Liver (tissue), 8 donors: ENCODE measurements at regions not wholly inside any gene's neighbourhood (a gene's known extent, or its start where the extent isn't known, plus 50 kb on each side); places are given as distances from the start of the nearest gene placed in this dataset.

ENCODE experiments used
- DNase-seq: peaks from one replicate; pipeline ENCODE4 v3.0.0-alpha.2; 2017; ENCODE audit warnings: low spot score
- H3K27ac ChIP-seq, 2 donors: one replicate each; pipeline ENCODE4 v1.7.0; 2013; ENCODE audit warnings: inconsistent platforms in 2 of 2, low read length in 2 of 2, control low read depth in 1 of 2, low read depth in 1 of 2, mild to moderate bottlenecking in 1 of 2
- H3K27me3 ChIP-seq, 4 donors: one replicate each; pipeline versions ENCODE4 v1.6.1 to v1.7.0; 2013; ENCODE audit warnings: low read length in 3 of 4, inconsistent platforms in 1 of 4, mild to moderate bottlenecking in 1 of 4, moderate library complexity in 1 of 4; ENCODE audit not compliant: control insufficient read depth in 4 of 4, insufficient read depth in 4 of 4
- H3K36me3 ChIP-seq, 4 donors: one replicate each; pipeline versions ENCODE4 v1.6.1 to v1.7.0; 2013; ENCODE audit warnings: low read length in 3 of 4, mild to moderate bottlenecking in 3 of 4, low read depth in 1 of 4, moderate library complexity in 1 of 4; ENCODE audit not compliant: control insufficient read depth in 4 of 4, insufficient read depth in 3 of 4
- H3K4me1 ChIP-seq, 4 donors: one replicate each; pipeline versions ENCODE4 v1.6.1 to v1.7.0; 2013; ENCODE audit warnings: low read length in 3 of 4, mild to moderate bottlenecking in 3 of 4, moderate library complexity in 1 of 4; ENCODE audit not compliant: control insufficient read depth in 4 of 4, insufficient read depth in 4 of 4
- H3K4me3 ChIP-seq, 3 donors: one replicate each; pipeline versions ENCODE4 v1.6.1 to v1.7.0; 2013; ENCODE audit warnings: low read length in 3 of 3, control low read depth in 1 of 3, low read depth in 1 of 3, mild to moderate bottlenecking in 1 of 3
- H3K9ac ChIP-seq, 2 donors: one replicate each; pipeline ENCODE4 v1.7.0; 2013; ENCODE audit warnings: low read length in 2 of 2, mild to moderate bottlenecking in 2 of 2, moderate library complexity in 2 of 2, control low read depth in 1 of 2, low read depth in 1 of 2
- H3K9me3 ChIP-seq, 4 donors: one replicate each; pipeline versions ENCODE4 v1.6.1 to v1.7.0; 2013; ENCODE audit warnings: low read length in 3 of 4; ENCODE audit not compliant: control insufficient read depth in 4 of 4
- EGR1 ChIP-seq, 2 donors: IDR thresholded peaks; 2 replicates each; pipeline ENCODE4 v1.6.1; 2016 to 2018; ENCODE audit warnings: antibody characterized with exemption in 2 of 2, low read depth in 2 of 2
- FOXA1 ChIP-seq: IDR thresholded peaks from 2 replicates; pipeline ENCODE4 v1.6.1; 2016; ENCODE audit warnings: antibody characterized with exemption
- FOXA2 ChIP-seq: IDR thresholded peaks from 2 replicates; pipeline ENCODE4 v1.6.1; 2016; ENCODE audit warnings: antibody characterized with exemption
- GABPA ChIP-seq, 2 donors: IDR thresholded peaks in 1 of 2; conservative IDR thresholded peaks in 1 of 2; 2 replicates each; pipeline ENCODE4 v1.6.1; 2016; ENCODE audit warnings: antibody characterized with exemption in 2 of 2, mild to moderate bottlenecking in 1 of 2, moderate library complexity in 1 of 2
- HNF4A ChIP-seq, 2 donors: conservative IDR thresholded peaks; 2 replicates each; pipeline ENCODE4 v1.6.1; 2016; ENCODE audit warnings: antibody characterized with exemption in 2 of 2, mild to moderate bottlenecking in 2 of 2
- HNF4G ChIP-seq: IDR thresholded peaks from 2 replicates; pipeline ENCODE4 v1.6.1; 2016; ENCODE audit warnings: antibody characterized with exemption
- JUND ChIP-seq, 2 donors: IDR thresholded peaks; 2 replicates each; pipeline ENCODE4 v1.6.1; 2016; ENCODE audit warnings: antibody characterized with exemption in 2 of 2
- NR2F2 ChIP-seq: IDR thresholded peaks from 2 replicates; pipeline ENCODE4 v1.6.1; 2016; ENCODE audit warnings: antibody characterized with exemption
- RAD21 ChIP-seq, 2 donors: IDR thresholded peaks; 2 replicates each; pipeline ENCODE4 v1.6.1; 2016; ENCODE audit warnings: antibody characterized with exemption in 2 of 2, mild to moderate bottlenecking in 2 of 2
- RXRA ChIP-seq, 2 donors: IDR thresholded peaks; 2 replicates each; pipeline ENCODE4 v1.6.1; 2017 to 2018; ENCODE audit warnings: antibody characterized with exemption in 2 of 2, mild to moderate bottlenecking in 1 of 2
- TAF1 ChIP-seq: conservative IDR thresholded peaks from 2 replicates; pipeline ENCODE4 v1.6.1; 2016; ENCODE audit warnings: antibody characterized with exemption, mild to moderate bottlenecking
- YY1 ChIP-seq: IDR thresholded peaks from 2 replicates; pipeline ENCODE4 v1.6.1; 2016; ENCODE audit warnings: antibody characterized with exemption, mild to moderate bottlenecking
- WGBS: extraction: QIAGEN DNeasy Blood & Tissue Kit; methylation state at CpG from one replicate; pipeline ENCODE4 v1.1.7; 2013; 5-methylcytosine and 5-hydroxymethylcytosine counted together
- TF ChIP-seq, protein P1 (sequence below): IDR thresholded peaks from 2 replicates; pipeline ENCODE4 v1.6.1; 2016; ENCODE audit warnings: antibody characterized with exemption, mild to moderate bottlenecking
- TF ChIP-seq, protein P2 (sequence below): fragments of 150-350 bp; IDR thresholded peaks from 2 replicates; pipeline ENCODE4 v1.5.1; 2017; ENCODE audit warnings: improper control_type of control experiment, low read depth, low read length; ENCODE audit not compliant: missing input control
- TF ChIP-seq, protein P3 (sequence below): IDR thresholded peaks from 2 replicates; pipeline ENCODE4 v1.6.1; 2016; ENCODE audit warnings: antibody characterized with exemption
- donor health status: healthy.
- donor health status: healthy.
- donor health status: healthy.
- donor health status: healthy.
- donor health status: healthy.

GRCh38 chr17:56030009-56030624 is 123.2 kb upstream of the ANKFN1 start (continued):
- TF ChIP-seq, protein P1, sequence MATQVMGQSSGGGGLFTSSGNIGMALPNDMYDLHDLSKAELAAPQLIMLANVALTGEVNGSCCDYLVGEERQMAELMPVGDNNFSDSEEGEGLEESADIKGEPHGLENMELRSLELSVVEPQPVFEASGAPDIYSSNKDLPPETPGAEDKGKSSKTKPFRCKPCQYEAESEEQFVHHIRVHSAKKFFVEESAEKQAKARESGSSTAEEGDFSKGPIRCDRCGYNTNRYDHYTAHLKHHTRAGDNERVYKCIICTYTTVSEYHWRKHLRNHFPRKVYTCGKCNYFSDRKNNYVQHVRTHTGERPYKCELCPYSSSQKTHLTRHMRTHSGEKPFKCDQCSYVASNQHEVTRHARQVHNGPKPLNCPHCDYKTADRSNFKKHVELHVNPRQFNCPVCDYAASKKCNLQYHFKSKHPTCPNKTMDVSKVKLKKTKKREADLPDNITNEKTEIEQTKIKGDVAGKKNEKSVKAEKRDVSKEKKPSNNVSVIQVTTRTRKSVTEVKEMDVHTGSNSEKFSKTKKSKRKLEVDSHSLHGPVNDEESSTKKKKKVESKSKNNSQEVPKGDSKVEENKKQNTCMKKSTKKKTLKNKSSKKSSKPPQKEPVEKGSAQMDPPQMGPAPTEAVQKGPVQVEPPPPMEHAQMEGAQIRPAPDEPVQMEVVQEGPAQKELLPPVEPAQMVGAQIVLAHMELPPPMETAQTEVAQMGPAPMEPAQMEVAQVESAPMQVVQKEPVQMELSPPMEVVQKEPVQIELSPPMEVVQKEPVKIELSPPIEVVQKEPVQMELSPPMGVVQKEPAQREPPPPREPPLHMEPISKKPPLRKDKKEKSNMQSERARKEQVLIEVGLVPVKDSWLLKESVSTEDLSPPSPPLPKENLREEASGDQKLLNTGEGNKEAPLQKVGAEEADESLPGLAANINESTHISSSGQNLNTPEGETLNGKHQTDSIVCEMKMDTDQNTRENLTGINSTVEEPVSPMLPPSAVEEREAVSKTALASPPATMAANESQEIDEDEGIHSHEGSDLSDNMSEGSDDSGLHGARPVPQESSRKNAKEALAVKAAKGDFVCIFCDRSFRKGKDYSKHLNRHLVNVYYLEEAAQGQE: no peak
- TF ChIP-seq FOXA2 (no peak), TAF1 (no peak), RAD21 (IDR thresholded peaks at IDR 0.05) (no peak), NR2F2 (no peak), HNF4A (conservative IDR thresholded peaks at IDR 0.05) (no peak), EGR1 (IDR thresholded peaks at IDR 0.05; ENCODE audit: low read depth in 2 of 2) (no peak)

GRCh38 chr17:56031636-56032035 is 121.6 kb upstream of the ANKFN1 start:
- WGBS: 79% methylated on average over 2 of the region's 2 CpGs
- DNase-seq: no peak
- H3K36me3 ChIP-seq: no peaks in the 10 kb centered on the region
- H3K27me3 ChIP-seq: no peaks in the 10 kb centered on the region
- H3K4me3 ChIP-seq: no peak overlapping the region
- H3K9me3 ChIP-seq: no peaks in the 10 kb centered on the region
- TF ChIP-seq NR2F2 (no peak), RAD21 (IDR thresholded peaks at IDR 0.05) (no peak), RXRA (IDR thresholded peaks at IDR 0.05) (no peak), JUND (IDR thresholded peaks at IDR 0.05) (no peak), HNF4G (no peak), FOXA2 (no peak), YY1 (no peak), EGR1 (IDR thresholded peaks at IDR 0.05; ENCODE audit: low read depth in 2 of 2) (no peak), GABPA (IDR thresholded peaks at IDR 0.05 in 1 of 2, conservative IDR thresholded peaks at IDR 0.05 in 1 of 2) (no peak), FOXA1 (no peak), HNF4A (conservative IDR thresholded peaks at IDR 0.05) (no peak)
- TF ChIP-seq, protein P1: no peak
- TF ChIP-seq, protein P2, sequence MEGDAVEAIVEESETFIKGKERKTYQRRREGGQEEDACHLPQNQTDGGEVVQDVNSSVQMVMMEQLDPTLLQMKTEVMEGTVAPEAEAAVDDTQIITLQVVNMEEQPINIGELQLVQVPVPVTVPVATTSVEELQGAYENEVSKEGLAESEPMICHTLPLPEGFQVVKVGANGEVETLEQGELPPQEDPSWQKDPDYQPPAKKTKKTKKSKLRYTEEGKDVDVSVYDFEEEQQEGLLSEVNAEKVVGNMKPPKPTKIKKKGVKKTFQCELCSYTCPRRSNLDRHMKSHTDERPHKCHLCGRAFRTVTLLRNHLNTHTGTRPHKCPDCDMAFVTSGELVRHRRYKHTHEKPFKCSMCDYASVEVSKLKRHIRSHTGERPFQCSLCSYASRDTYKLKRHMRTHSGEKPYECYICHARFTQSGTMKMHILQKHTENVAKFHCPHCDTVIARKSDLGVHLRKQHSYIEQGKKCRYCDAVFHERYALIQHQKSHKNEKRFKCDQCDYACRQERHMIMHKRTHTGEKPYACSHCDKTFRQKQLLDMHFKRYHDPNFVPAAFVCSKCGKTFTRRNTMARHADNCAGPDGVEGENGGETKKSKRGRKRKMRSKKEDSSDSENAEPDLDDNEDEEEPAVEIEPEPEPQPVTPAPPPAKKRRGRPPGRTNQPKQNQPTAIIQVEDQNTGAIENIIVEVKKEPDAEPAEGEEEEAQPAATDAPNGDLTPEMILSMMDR: no peak
- TF ChIP-seq, protein P3, sequence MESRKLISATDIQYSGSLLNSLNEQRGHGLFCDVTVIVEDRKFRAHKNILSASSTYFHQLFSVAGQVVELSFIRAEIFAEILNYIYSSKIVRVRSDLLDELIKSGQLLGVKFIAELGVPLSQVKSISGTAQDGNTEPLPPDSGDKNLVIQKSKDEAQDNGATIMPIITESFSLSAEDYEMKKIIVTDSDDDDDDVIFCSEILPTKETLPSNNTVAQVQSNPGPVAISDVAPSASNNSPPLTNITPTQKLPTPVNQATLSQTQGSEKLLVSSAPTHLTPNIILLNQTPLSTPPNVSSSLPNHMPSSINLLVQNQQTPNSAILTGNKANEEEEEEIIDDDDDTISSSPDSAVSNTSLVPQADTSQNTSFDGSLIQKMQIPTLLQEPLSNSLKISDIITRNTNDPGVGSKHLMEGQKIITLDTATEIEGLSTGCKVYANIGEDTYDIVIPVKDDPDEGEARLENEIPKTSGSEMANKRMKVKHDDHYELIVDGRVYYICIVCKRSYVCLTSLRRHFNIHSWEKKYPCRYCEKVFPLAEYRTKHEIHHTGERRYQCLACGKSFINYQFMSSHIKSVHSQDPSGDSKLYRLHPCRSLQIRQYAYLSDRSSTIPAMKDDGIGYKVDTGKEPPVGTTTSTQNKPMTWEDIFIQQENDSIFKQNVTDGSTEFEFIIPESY: no peak
- peaks cover 0 to 14% (median 7%) of the 10 kb centered on the region in 4 donors for H3K4me1 ChIP-seq
- H3K27ac ChIP-seq: no peak overlapping the region
- no peak overlapping the region for H3K9ac ChIP-seq
